ENCODE measurements at regions not wholly inside any gene's neighbourhood (a gene's known extent, or its start where the extent isn't known, plus 50 kb on each side); places are given as distances from the start of the nearest gene placed in this dataset.

- no peak for TF ChIP-seq IRF9 (tag; IDR thresholded peaks at IDR 0.05)
- no peak for TF ChIP-seq ZNF232 (CRISPR knock-in tag; IDR thresholded peaks at IDR 0.05)
- peak; percentile 47; the same call in 1 of the 2 replicates for TF ChIP-seq EGR1 (conservative IDR thresholded peaks at IDR 0.05)
- TF ChIP-seq USF2 (CRISPR knock-in tag; IDR thresholded peaks at IDR 0.05): no peak
- TF ChIP-seq NELFE (IDR thresholded peaks at IDR 0.05; ENCODE audit: insufficient read depth, insufficient read length): no peak
- no peak for TF ChIP-seq PHTF2 (CRISPR knock-in tag; IDR thresholded peaks at IDR 0.05)
- TF ChIP-seq POLR2H (tag; IDR thresholded peaks at IDR 0.05; ENCODE audit: low read depth): no peak
- no peak for TF ChIP-seq ZNF253 (CRISPR knock-in tag; conservative IDR thresholded peaks at IDR 0.05)
- no peak for TF ChIP-seq HDGF (IDR thresholded peaks at IDR 0.05)
- TF ChIP-seq TBL1XR1 (IDR thresholded peaks at IDR 0.05; ENCODE audit: low read length in 2 of 2): no peak
- no peak for TF ChIP-seq PREB (CRISPR knock-in tag; IDR thresholded peaks at IDR 0.05)
- peak; percentile 25 for TF ChIP-seq MEIS2 (IDR thresholded peaks at IDR 0.05; ENCODE audit: partially characterized antibody)
- TF ChIP-seq SFPQ (IDR thresholded peaks at IDR 0.05; ENCODE audit: low read depth, low read length): no peak
- TF ChIP-seq CSDE1 (IDR thresholded peaks at IDR 0.05): no peak
- no peak for TF ChIP-seq PHF21A (IDR thresholded peaks at IDR 0.05; ENCODE audit: borderline replicate concordance, low read depth)
- peak; percentile 41; the same call in 1 of the 2 replicates for TF ChIP-seq MTA1 (IDR thresholded peaks at IDR 0.05; ENCODE audit: borderline replicate concordance)
- peak; percentile 88 for TF ChIP-seq L3MBTL2 (IDR thresholded peaks at IDR 0.05)
- 0 out of 2 replicates have a peak, but pooled peaks have one; percentile 24 for TF ChIP-seq RNF2 (IDR thresholded peaks at IDR 0.05)
- no peak for TF ChIP-seq SMC3 (conservative IDR thresholded peaks at IDR 0.05; ENCODE audit: insufficient read depth, low read depth, low read length)
- peak; percentile 42; the same call in 1 of the 2 replicates for TF ChIP-seq TEAD4 (IDR thresholded peaks at IDR 0.05; ENCODE audit: low read length)
- TF ChIP-seq TEAD4 (CRISPR knock-in tag; IDR thresholded peaks at IDR 0.05; ENCODE audit: borderline replicate concordance): no peak
- no peak for TF ChIP-seq BRCA1 (IDR thresholded peaks at IDR 0.05)
- no peak for TF ChIP-seq BRCA1 (CRISPR knock-in tag; IDR thresholded peaks at IDR 0.05)
- TF ChIP-seq GATAD2B (IDR thresholded peaks at IDR 0.05; ENCODE audit: borderline replicate concordance): no peak
- 0 out of 2 replicates have a peak, but pooled peaks have one; percentile 32 for TF ChIP-seq SOX6 (IDR thresholded peaks at IDR 0.05)
- peak; percentile 52; the same call in 1 of the 2 replicates for TF ChIP-seq TAL1 (IDR thresholded peaks at IDR 0.05)
- TF ChIP-seq ZNF280A (IDR thresholded peaks at IDR 0.05; ENCODE audit: low read depth, partially characterized antibody): no peak
These were observed 192.0 kb upstream of the JUN start (continued) for GRCh38 chr1:58975888-58976287.
